ENCODE measurements at regions not wholly inside any gene's neighbourhood (a gene's known extent, or its start where the extent isn't known, plus 50 kb on each side); places are given as distances from the start of the nearest gene placed in this dataset.

DNA sequence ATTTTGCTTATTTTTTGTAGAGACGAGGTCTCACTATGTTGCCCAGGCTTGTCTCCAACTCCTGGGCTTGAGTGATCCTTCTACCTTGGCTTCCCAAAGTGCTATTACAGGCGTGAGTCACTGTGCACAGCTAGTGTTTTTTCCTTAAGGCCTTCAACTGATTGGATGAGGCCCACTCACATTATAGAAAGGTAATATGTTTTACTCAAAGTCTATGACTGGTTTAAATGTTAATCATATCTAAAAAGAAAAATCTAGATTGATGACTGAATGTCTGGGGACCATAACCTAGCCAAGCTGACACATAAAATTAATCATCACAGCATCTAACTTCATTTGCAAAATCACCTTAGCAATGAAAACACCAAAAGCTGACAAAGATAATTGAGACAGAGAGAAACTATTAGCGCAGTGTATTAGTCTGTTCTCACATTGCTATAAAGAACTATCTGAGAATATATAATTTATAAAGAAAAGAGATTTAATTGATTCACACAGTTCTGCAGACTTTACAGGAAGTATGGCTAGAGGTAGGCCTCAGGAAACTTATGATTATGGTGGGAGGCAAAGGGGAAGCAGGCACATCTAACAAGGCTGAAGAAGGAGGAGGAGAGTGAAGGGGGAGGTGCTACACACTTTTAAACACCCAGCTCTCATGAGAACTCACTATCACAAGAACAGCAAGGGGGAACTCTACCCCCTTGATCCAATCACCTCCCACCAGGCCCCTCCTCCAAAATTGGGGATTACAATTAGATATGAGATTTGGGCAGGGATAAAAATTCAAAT is 66.8 kb upstream of the ARHGAP18 start:
- TF ChIP-seq, protein P1, sequence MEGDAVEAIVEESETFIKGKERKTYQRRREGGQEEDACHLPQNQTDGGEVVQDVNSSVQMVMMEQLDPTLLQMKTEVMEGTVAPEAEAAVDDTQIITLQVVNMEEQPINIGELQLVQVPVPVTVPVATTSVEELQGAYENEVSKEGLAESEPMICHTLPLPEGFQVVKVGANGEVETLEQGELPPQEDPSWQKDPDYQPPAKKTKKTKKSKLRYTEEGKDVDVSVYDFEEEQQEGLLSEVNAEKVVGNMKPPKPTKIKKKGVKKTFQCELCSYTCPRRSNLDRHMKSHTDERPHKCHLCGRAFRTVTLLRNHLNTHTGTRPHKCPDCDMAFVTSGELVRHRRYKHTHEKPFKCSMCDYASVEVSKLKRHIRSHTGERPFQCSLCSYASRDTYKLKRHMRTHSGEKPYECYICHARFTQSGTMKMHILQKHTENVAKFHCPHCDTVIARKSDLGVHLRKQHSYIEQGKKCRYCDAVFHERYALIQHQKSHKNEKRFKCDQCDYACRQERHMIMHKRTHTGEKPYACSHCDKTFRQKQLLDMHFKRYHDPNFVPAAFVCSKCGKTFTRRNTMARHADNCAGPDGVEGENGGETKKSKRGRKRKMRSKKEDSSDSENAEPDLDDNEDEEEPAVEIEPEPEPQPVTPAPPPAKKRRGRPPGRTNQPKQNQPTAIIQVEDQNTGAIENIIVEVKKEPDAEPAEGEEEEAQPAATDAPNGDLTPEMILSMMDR (IDR thresholded peaks at IDR 0.05), result no peak
- TF ChIP-seq POLR2AphosphoS5 (IDR thresholded peaks at IDR 0.05; ENCODE audit: insufficient read depth in 1 of 2, low read depth in 1 of 2) (no peak), POLR2A (IDR thresholded peaks at IDR 0.05) (no peak)
